ENCODE measurements at regions not wholly inside any gene's neighbourhood (a gene's known extent, or its start where the extent isn't known, plus 50 kb on each side); places are given as distances from the start of the nearest gene placed in this dataset.

DNA sequence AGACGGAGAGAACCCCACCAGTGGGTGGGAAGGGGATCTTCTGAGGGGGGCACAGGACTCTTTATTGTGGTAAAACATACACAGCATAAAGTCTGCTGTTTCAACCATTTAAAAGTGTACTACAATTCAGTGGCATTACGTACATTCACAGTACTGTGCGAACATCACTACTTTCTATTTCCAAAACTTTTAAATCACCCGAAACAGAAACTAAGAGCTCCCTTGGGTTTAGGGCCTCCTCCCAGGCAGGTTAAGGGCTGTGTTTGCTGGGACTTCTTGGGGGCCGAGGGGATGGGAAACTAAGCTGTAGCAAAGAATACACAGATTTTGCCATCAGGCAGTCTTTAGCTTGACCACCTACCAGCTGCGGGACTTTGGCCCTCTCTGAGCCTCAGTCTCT, 242.0 kb downstream of the HAUS1 start (continued):
- no peak for TF ChIP-seq RNF2 (IDR thresholded peaks at IDR 0.05; ENCODE audit: borderline replicate concordance, low read depth, low read length, missing control alignments, poor library complexity, severe bottlenecking)
- TF ChIP-seq CTCF (IDR thresholded peaks at IDR 0.05; ENCODE audit: control extremely low read depth in 1 of 3, insufficient read depth in 1 of 3, low read depth in 1 of 3, low read length in 3 of 3) = no peak

All from H1 (cell line).